WTC11 (cell line): ENCODE measurements at regions not wholly inside any gene's neighbourhood (a gene's known extent, or its start where the extent isn't known, plus 50 kb on each side); places are given as distances from the start of the nearest gene placed in this dataset.
"Not testable (repeated sequence)": the region's sequence is repeated elsewhere in the genome, so short reads cannot be mapped to it uniquely, and the experiment has no call there.

Source experiments
- ATAC-seq: fragments of 200-7000 bp; cut with Tn5 transposase; 2 replicates; pipeline ENCODE4 v1.10.0; 2021; ENCODE audit warnings: mild to moderate bottlenecking, moderate library complexity
- CTCF ChIA-PET: fragments of 300-600 bp; sonication (Branson Sonifier 250); formaldehyde crosslinking; loops from one replicate; lab custom pipeline; 2021; ENCODE audit warnings: antibody characterized with exemption; lab: Charles Lee
- POLR2A ChIA-PET: fragments of 350-600 bp; sonication (Branson Sonifier 250); formaldehyde crosslinking; loops from one replicate; lab custom pipeline; 2021; ENCODE audit warnings: antibody characterized with exemption; lab: Charles Lee
- DNase-seq: peaks from one replicate; pipeline ENCODE4 v3.0.0; 2021; ENCODE audit warnings: low spot score
- H3K27ac Mint-ChIP-seq: 2 replicates; pipeline ENCODE4 v1.8.0; 2021; ENCODE audit warnings: mixed read lengths
- H3K27me3 Mint-ChIP-seq: 2 replicates; pipeline ENCODE4 v1.8.0; 2021; ENCODE audit warnings: low read depth, mild to moderate bottlenecking, moderate library complexity, mixed read lengths
- H3K36me3 Mint-ChIP-seq: 2 replicates; pipeline ENCODE4 v1.8.0; 2021; ENCODE audit warnings: mixed read lengths
- H3K4me1 Mint-ChIP-seq: 2 replicates; pipeline ENCODE4 v1.8.0; 2022; ENCODE audit warnings: mixed read lengths
- H3K4me3 Mint-ChIP-seq: 2 replicates; pipeline ENCODE4 v1.8.0; 2021; ENCODE audit warnings: mild to moderate bottlenecking, moderate library complexity, mixed read lengths
- H3K9me3 Mint-ChIP-seq: 2 replicates; pipeline ENCODE4 v1.8.0; 2021; ENCODE audit warnings: mixed read lengths
- ELF4 ChIP-seq: sonication (generic); formaldehyde crosslinking; IDR thresholded peaks from 2 replicates; pipeline ENCODE4 v1.8.1; 2022; ENCODE audit warnings: low read depth, mild to moderate bottlenecking, moderate library complexity, missing genetic modification reagents
- FOXP1 ChIP-seq: sonication (generic); formaldehyde crosslinking; IDR thresholded peaks from 2 replicates; pipeline ENCODE4 v1.8.0; 2022; ENCODE audit warnings: missing genetic modification reagents, mild to moderate bottlenecking, moderate library complexity, borderline replicate concordance
- HMGA2 ChIP-seq: fragments of 250-450 bp; sonication (Bioruptor Pico); IDR thresholded peaks from 2 replicates; pipeline ENCODE4 v1.4.0; 2021; ENCODE audit warnings: mild to moderate bottlenecking, moderate library complexity
- NR3C1 ChIP-seq: sonication (generic); formaldehyde crosslinking; conservative IDR thresholded peaks from 2 replicates; pipeline ENCODE4 v1.8.1; 2023; ENCODE audit warnings: low read depth, mild to moderate bottlenecking, missing genetic modification reagents
- PRRX2 ChIP-seq: fragments of 250-450 bp; sonication (Bioruptor Pico); IDR thresholded peaks from 2 replicates; pipeline ENCODE4 v1.8.0; 2021; ENCODE audit warnings: mild to moderate bottlenecking
- ZNF121 ChIP-seq: sonication (generic); formaldehyde crosslinking; IDR thresholded peaks from 2 replicates; pipeline ENCODE4 v1.8.0; 2023; ENCODE audit warnings: missing genetic modification reagents
- ZNF263 ChIP-seq: sonication (generic); formaldehyde crosslinking; IDR thresholded peaks from 2 replicates; pipeline ENCODE4 v1.8.1; 2022; ENCODE audit warnings: low read depth, mild to moderate bottlenecking, moderate library complexity, missing genetic modification reagents
- ZNF317 ChIP-seq: sonication (generic); formaldehyde crosslinking; IDR thresholded peaks from 2 replicates; pipeline ENCODE4 v1.8.1; 2023; ENCODE audit warnings: low read depth, mild to moderate bottlenecking, moderate library complexity, missing genetic modification reagents, borderline replicate concordance
- ZNF423 ChIP-seq: fragments of 250-450 bp; sonication (Bioruptor Pico); IDR thresholded peaks from 2 replicates; pipeline ENCODE4 v2.1.2; 2022; ENCODE audit warnings: mild to moderate bottlenecking, moderate library complexity
- TF ChIP-seq, protein P1 (sequence below): fragments of 250-450 bp; sonication (Bioruptor Pico); IDR thresholded peaks from 2 replicates; pipeline ENCODE4 v1.8.0; 2021; ENCODE audit warnings: mild to moderate bottlenecking
- TF ChIP-seq, protein P2 (sequence below): fragments of 250-450 bp; sonication (Bioruptor Pico); IDR thresholded peaks from 2 replicates; pipeline ENCODE4 v2.1.2; 2022; ENCODE audit warnings: mild to moderate bottlenecking, moderate library complexity
- TF ChIP-seq, protein P3 (sequence below): sonication (generic); formaldehyde crosslinking; IDR thresholded peaks from 2 replicates; pipeline ENCODE4 v1.8.1; 2022; ENCODE audit warnings: mild to moderate bottlenecking, missing genetic modification reagents, moderate library complexity, borderline replicate concordance
- TF ChIP-seq, protein P4 (sequence below): sonication (generic); formaldehyde crosslinking; IDR thresholded peaks from 2 replicates; pipeline ENCODE4 v1.8.1; 2023; ENCODE audit warnings: mild to moderate bottlenecking, missing genetic modification reagents, moderate library complexity
- TF ChIP-seq, protein P5 (sequence below): sonication (generic); formaldehyde crosslinking; IDR thresholded peaks from 2 replicates; pipeline ENCODE4 v1.8.1; 2022; ENCODE audit warnings: mild to moderate bottlenecking, moderate library complexity, missing genetic modification reagents
- TF ChIP-seq, protein P6 (sequence below): sonication (generic); formaldehyde crosslinking; IDR thresholded peaks from 2 replicates; pipeline ENCODE4 v1.8.1; 2022; ENCODE audit warnings: low read depth, missing genetic modification reagents, borderline replicate concordance

DNA sequence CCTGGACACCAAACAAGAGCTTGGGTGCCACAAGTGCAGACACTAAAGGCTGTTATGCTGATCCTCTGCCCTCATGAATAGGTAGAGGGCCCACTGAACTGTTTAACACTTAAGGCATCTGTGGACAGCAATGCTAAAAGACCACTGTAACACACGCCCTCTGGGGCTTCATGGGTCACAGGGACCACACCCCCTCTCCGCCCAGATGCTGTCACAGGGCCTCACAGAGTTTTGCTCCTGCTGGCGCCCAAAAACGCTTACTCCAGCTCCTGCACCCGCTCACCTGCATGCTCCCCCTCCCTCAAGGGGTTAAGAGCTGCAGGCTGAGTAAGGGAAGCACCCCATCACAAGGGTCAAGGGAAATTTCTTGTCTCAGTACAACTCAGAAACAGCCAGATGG is 141.8 kb upstream of the NUDT4 start:
- DNase-seq (no peak), ATAC-seq (no peak)
- Mint-ChIP-seq H3K27ac (no peak overlapping the region), H3K36me3 (peaks cover 29% of the 10 kb centered on the region), H3K4me3 (no peak overlapping the region), H3K9me3 (peaks cover 36% of the 10 kb centered on the region), H3K4me1 (no peaks in the 10 kb centered on the region), H3K27me3 (peaks cover 3% of the 10 kb centered on the region; the same call in 1 of the 2 replicates)
- POLR2A ChIA-PET = no interaction called here
- CTCF ChIA-PET = no interaction called here
- no peak for TF ChIP-seq ELF4
- no peak for TF ChIP-seq ZNF317 (CRISPR knock-in tag)
- TF ChIP-seq NR3C1 = no peak
- TF ChIP-seq ZNF423 (CRISPR knock-in tag) = no peak
- TF ChIP-seq ZNF263 (CRISPR knock-in tag) = no peak
- no peak for TF ChIP-seq FOXP1 (CRISPR knock-in tag)
- no peak for TF ChIP-seq PRRX2
- TF ChIP-seq, protein P1, sequence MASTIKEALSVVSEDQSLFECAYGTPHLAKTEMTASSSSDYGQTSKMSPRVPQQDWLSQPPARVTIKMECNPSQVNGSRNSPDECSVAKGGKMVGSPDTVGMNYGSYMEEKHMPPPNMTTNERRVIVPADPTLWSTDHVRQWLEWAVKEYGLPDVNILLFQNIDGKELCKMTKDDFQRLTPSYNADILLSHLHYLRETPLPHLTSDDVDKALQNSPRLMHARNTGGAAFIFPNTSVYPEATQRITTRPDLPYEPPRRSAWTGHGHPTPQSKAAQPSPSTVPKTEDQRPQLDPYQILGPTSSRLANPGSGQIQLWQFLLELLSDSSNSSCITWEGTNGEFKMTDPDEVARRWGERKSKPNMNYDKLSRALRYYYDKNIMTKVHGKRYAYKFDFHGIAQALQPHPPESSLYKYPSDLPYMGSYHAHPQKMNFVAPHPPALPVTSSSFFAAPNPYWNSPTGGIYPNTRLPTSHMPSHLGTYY (CRISPR knock-in tag) = no peak
- TF ChIP-seq, protein P2, sequence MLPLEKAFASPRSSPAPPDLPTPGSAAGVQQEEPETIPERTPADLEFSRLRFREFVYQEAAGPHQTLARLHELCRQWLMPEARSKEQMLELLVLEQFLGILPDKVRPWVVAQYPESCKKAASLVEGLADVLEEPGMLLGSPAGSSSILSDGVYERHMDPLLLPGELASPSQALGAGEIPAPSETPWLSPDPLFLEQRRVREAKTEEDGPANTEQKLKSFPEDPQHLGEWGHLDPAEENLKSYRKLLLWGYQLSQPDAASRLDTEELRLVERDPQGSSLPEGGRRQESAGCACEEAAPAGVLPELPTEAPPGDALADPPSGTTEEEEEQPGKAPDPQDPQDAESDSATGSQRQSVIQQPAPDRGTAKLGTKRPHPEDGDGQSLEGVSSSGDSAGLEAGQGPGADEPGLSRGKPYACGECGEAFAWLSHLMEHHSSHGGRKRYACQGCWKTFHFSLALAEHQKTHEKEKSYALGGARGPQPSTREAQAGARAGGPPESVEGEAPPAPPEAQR (CRISPR knock-in tag) = no peak

DNA sequence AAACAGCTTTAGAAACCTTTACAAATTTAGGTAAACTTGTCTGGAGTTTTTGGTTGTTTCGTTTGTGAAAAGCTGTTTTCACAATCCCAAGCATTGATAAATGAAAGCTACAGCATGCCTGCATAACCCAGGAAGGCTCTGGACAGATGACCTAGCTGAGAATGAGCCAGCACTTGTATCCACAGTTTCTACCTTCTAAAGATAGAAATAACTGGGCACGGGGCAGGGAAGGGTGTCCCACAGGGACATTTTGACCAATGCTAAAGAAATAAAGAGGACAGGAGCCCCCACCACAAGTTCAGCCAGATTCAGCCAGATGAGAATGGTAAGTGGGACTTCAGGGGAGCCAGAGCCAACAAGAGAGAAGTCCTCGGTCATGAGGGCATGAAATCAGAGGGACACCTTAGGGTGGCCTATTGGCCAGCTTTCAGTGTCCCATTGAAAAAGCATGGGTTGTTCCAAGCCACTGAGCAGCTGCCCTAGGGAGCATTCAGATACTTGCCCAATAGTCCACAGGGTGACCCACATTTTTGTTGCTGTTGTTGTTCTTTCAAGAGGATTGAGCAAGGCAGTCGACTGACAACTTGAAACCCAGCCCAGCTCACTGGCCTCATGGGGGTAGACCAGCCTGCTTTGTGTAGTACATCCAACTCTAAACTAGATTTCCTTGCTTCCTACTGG is 140.3 kb upstream of the NUDT4 start:
- peaks cover 29% of the 10 kb centered on the region for H3K36me3 Mint-ChIP-seq
- H3K27me3 Mint-ChIP-seq = peaks cover 3% of the 10 kb centered on the region; the same call in 1 of the 2 replicates
- TF ChIP-seq, protein P3, sequence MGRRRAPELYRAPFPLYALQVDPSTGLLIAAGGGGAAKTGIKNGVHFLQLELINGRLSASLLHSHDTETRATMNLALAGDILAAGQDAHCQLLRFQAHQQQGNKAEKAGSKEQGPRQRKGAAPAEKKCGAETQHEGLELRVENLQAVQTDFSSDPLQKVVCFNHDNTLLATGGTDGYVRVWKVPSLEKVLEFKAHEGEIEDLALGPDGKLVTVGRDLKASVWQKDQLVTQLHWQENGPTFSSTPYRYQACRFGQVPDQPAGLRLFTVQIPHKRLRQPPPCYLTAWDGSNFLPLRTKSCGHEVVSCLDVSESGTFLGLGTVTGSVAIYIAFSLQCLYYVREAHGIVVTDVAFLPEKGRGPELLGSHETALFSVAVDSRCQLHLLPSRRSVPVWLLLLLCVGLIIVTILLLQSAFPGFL (CRISPR knock-in tag) = no peak
- no peak for TF ChIP-seq ZNF121
- TF ChIP-seq, protein P4, sequence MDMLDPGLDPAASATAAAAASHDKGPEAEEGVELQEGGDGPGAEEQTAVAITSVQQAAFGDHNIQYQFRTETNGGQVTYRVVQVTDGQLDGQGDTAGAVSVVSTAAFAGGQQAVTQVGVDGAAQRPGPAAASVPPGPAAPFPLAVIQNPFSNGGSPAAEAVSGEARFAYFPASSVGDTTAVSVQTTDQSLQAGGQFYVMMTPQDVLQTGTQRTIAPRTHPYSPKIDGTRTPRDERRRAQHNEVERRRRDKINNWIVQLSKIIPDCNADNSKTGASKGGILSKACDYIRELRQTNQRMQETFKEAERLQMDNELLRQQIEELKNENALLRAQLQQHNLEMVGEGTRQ (CRISPR knock-in tag) = no peak
- TF ChIP-seq, protein P5, sequence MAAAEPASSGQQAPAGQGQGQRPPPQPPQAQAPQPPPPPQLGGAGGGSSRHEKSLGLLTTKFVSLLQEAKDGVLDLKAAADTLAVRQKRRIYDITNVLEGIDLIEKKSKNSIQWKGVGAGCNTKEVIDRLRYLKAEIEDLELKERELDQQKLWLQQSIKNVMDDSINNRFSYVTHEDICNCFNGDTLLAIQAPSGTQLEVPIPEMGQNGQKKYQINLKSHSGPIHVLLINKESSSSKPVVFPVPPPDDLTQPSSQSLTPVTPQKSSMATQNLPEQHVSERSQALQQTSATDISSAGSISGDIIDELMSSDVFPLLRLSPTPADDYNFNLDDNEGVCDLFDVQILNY (CRISPR knock-in tag) = no peak
- TF ChIP-seq, protein P6, sequence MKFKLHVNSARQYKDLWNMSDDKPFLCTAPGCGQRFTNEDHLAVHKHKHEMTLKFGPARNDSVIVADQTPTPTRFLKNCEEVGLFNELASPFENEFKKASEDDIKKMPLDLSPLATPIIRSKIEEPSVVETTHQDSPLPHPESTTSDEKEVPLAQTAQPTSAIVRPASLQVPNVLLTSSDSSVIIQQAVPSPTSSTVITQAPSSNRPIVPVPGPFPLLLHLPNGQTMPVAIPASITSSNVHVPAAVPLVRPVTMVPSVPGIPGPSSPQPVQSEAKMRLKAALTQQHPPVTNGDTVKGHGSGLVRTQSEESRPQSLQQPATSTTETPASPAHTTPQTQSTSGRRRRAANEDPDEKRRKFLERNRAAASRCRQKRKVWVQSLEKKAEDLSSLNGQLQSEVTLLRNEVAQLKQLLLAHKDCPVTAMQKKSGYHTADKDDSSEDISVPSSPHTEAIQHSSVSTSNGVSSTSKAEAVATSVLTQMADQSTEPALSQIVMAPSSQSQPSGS (CRISPR knock-in tag) = no peak
- no peak for TF ChIP-seq HMGA2 (CRISPR knock-in tag)
- TF ChIP-seq ELF4 = no peak
- no peak for TF ChIP-seq PRRX2
- peaks cover 39% of the 10 kb centered on the region for H3K9me3 Mint-ChIP-seq
- DNase-seq (no peak), ATAC-seq (no peak)
- no peak overlapping the region for H3K4me3 Mint-ChIP-seq
- POLR2A ChIA-PET = no interaction called here
- CTCF ChIA-PET = interaction anchor here (1.7 kb wide), 1 partner anchor 182 kb away, joined by 4 read pairs; no protein-coding TSS in a partner anchor
- H3K27ac Mint-ChIP-seq = no peak overlapping the region
- H3K4me1 Mint-ChIP-seq = peaks cover 7% of the 10 kb centered on the region

DNA sequence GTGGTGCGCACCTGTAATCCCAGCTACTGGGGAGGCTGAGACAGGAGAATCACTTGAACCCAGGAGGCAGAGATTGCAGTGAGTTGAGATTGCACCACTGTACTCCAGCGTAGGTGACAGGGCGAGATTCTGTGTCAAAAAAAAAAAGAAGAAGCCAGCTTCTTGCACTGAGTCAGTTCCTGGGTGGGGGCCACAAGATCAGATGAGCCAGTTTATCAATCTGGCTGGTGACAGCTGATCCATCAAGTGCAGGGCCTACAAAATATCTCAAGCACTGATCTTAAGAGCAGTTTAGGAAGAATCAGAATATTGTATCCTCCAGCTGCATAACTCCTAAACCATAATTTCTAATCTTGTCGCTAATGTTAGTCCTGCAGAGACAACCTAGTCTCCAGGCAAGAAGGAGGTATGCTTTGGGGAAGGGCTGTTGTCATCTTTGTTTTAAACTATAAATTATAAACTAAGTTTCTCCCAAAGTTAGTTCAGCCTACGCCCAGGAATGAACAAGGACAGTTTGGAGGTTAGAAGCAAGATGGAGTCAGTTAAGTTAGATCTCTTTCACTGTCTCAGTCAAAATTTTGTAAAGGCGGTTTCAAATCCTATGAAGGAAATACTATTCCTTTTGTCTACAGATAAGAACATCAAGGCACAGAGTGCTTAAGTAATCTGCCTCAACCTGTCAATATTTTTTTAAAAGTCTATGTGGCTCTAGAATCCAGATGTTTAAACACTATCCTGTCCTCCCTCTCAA is 139.0 kb upstream of the NUDT4 start:
- Mint-ChIP-seq H3K36me3 (peaks cover 29% of the 10 kb centered on the region), H3K9me3 (peaks cover 39% of the 10 kb centered on the region)
- H3K27ac Mint-ChIP-seq, DNase-seq, H3K4me1 Mint-ChIP-seq, ATAC-seq, H3K27me3 Mint-ChIP-seq, H3K4me3 Mint-ChIP-seq, POLR2A ChIA-PET: not testable (repeated sequence)
- CTCF ChIA-PET = interaction anchor here (0.6 to 1.7 kb wide), 2 partner anchors 52 to 181 kb away, joined by 3 to 4 read pairs; no protein-coding TSS in a partner anchor

DNA sequence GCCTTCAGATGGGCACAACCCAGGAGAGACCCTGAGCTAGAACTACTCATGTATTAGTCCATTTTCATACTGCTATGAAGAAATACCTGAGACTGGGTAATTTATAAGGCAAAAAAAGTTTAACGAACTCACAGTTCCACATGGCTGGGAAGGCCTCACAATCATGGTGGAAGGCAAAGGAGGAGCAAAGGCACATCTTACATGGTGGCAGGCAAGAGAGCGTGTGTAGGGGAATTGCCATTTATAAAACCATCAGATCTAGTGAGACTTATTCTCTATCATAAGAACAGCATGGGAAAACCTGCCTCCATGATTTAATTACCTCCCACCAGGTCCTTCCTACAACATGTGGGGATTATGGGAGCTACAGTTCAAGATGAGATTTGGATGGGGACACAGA is 137.9 kb upstream of the NUDT4 start:
- H3K4me3 Mint-ChIP-seq, H3K27me3 Mint-ChIP-seq, POLR2A ChIA-PET, CTCF ChIA-PET, DNase-seq, H3K27ac Mint-ChIP-seq, ATAC-seq: not testable (repeated sequence)
- peaks cover 39% of the 10 kb centered on the region for H3K9me3 Mint-ChIP-seq
- peaks cover 29% of the 10 kb centered on the region for H3K36me3 Mint-ChIP-seq
- H3K4me1 Mint-ChIP-seq = peaks cover 12% of the 10 kb centered on the region
